Motor neuron (in vitro differentiated cells): ENCODE measurements at regions not wholly inside any gene's neighbourhood (a gene's known extent, or its start where the extent isn't known, plus 50 kb on each side); places are given as distances from the start of the nearest gene placed in this dataset.

Source experiments
- ATAC-seq, 8 experiments: fragments of 200-7000 bp; cut with Tn5 transposase; replicated peaks in 6 of 8; 2 replicates each; pipeline ENCODE4 v1.8.0; 2021; ENCODE audit warnings: mild to moderate bottlenecking in 8 of 8, moderate library complexity in 8 of 8
- H3K27ac ChIP-seq, 2 donors: fragments of 250-450 bp; sonication (Bioruptor Pico); 2 replicates each; pipeline ENCODE4 v1.9.0; 2021; ENCODE audit warnings: antibody characterized with exemption in 2 of 2, mild to moderate bottlenecking in 2 of 2, moderate library complexity in 1 of 2
- H3K4me1 ChIP-seq, 2 donors: fragments of 250-450 bp; sonication (Bioruptor Pico); replicated peaks in 1 of 2; 2 replicates each; pipeline ENCODE4 v1.6.1; 2021; ENCODE audit warnings: antibody characterized with exemption in 2 of 2, mild to moderate bottlenecking in 2 of 2, moderate library complexity in 1 of 2
- H3K4me3 ChIP-seq, 5 donors: fragments of 250-450 bp; sonication (Bioruptor Pico); 2 replicates each; pipeline ENCODE4 v1.9.0; 2021; ENCODE audit warnings: antibody characterized with exemption in 5 of 5, mild to moderate bottlenecking in 5 of 5, moderate library complexity in 4 of 5
- WGBS, 10 experiments: fragments of 450-650 bp; shearing (Covaris generic); methylation state at CpG; one replicate each; pipeline ENCODE4 v1.0.0; 2022; 5-methylcytosine and 5-hydroxymethylcytosine counted together
- in situ Hi-C, 9 experiments: fragments of 400-800 bp; cut with MboI; loops; one replicate each; pipeline ENCODE4 v1.15.0; 2021; ENCODE audit warnings: low sequenced_read_pairs in 9 of 9, low pct_unique_long_range_greater_than_20kb in 2 of 9; ENCODE audit not compliant: unreplicated experiment in 9 of 9

GRCh38 chr3:106700981-106701380 lies 676.3 kb upstream of the CCDC54 start:
- peaks cover 9 to 12% of the 10 kb centered on the region in 2 donors for H3K4me1 ChIP-seq
- H3K27ac ChIP-seq: no peak overlapping the region
- no peak overlapping the region for H3K4me3 ChIP-seq
- peak in 5 of 8 experiments; percentile 15 to 79 (median 54) for ATAC-seq
- in situ Hi-C loops: no loop called here
- WGBS, 10 experiments: 17 to 100% (median 60%) methylated on average over 1 of the region's 1 CpG; no CpG with 5 or more reads in 1 of the 10 experiments

GRCh38 chr3:106703524-106703923 lies 673.7 kb upstream of the CCDC54 start:
- in situ Hi-C loops: no loop called here

GRCh38 chr3:106707347-106707746 lies 669.9 kb upstream of the CCDC54 start:
- Histone ChIP-seq H3K4me3 (no peak overlapping the region), H3K27ac (no peak overlapping the region), H3K4me1 (no peaks in the 10 kb centered on the region)
- 78 to 100% (median 92%) methylated on average over 1 of the region's 1 CpG; no CpG with 5 or more reads in 3 of the 10 experiments for WGBS, 10 experiments
- no peak for ATAC-seq
- in situ Hi-C loops: no loop called here

More at GRCh38 chr3:106703524-106703923, 673.7 kb upstream of the CCDC54 start:
- no peak for ATAC-seq
- Histone ChIP-seq H3K4me3 (no peak overlapping the region), H3K4me1 (peaks cover 9 to 12% of the 10 kb centered on the region in 2 donors), H3K27ac (no peak overlapping the region)
- 50 to 100% (median 79%) methylated on average over 1 to 2 of the region's 2 CpGs; no CpG with 5 or more reads in 6 of the 10 experiments for WGBS, 10 experiments

GRCh38 chr3:106710596-106710995 lies 666.6 kb upstream of the CCDC54 start:
- Histone ChIP-seq H3K4me3 (no peak overlapping the region), H3K27ac (no peak overlapping the region), H3K4me1 (no peaks in the 10 kb centered on the region)
- ATAC-seq: no peak
- in situ Hi-C loops: no loop called here
- 75 to 100% (median 85%) methylated on average over 2 to 3 of the region's 3 CpGs for WGBS, 10 experiments

GRCh38 chr3:106711650-106712049 lies 665.6 kb upstream of the CCDC54 start:
- no peak for ATAC-seq
- Histone ChIP-seq H3K4me1 (no peaks in the 10 kb centered on the region), H3K4me3 (no peak overlapping the region), H3K27ac (no peak overlapping the region)
- 0 to 80% (median 56%) methylated on average over 1 of the region's 1 CpG; no CpG with 5 or more reads in 3 of the 10 experiments for WGBS, 10 experiments
- in situ Hi-C loops: no loop called here

- Histone ChIP-seq H3K27ac (no peak overlapping the region), H3K4me1 (peaks cover 0 to 9% of the 10 kb centered on the region in 2 donors), H3K4me3 (no peak overlapping the region)
- in situ Hi-C loops: no loop called here
- ATAC-seq: no peak
These were observed 662.8 kb upstream of the CCDC54 start for GRCh38 chr3:106714400-106714799.

GRCh38 chr3:106715286-106715685 lies 662.0 kb upstream of the CCDC54 start:
- Histone ChIP-seq H3K4me1 (peaks cover 0 to 13% of the 10 kb centered on the region in 2 donors), H3K4me3 (no peak overlapping the region), H3K27ac (no peak overlapping the region)
- in situ Hi-C loops: no loop called here
- 75 to 100% (median 97%) methylated on average over 1 to 3 of the region's 3 CpGs for WGBS, 10 experiments
- no peak for ATAC-seq

GRCh38 chr3:106717178-106717780 lies 660.0 kb upstream of the CCDC54 start:
- WGBS, 10 experiments: 40 to 100% (median 88%) methylated on average over 1 of the region's 1 CpG; no CpG with 5 or more reads in 6 of the 10 experiments
- peaks cover 0 to 13% of the 10 kb centered on the region in 2 donors for H3K4me1 ChIP-seq
- in situ Hi-C loops: no loop called here
- ATAC-seq: no peak
- no peak overlapping the region for H3K4me3 ChIP-seq
- H3K27ac ChIP-seq: no peak overlapping the region

GRCh38 chr3:106719077-106719476 lies 658.2 kb upstream of the CCDC54 start:
- ATAC-seq: peak in 4 of 8 experiments; percentile 52 to 71 (median 62)
- in situ Hi-C loops: no loop called here
- H3K4me1 ChIP-seq: peaks cover 0 to 13% of the 10 kb centered on the region in 2 donors

GRCh38 chr3:106719583-106719982 lies 657.7 kb upstream of the CCDC54 start:
- in situ Hi-C loops: no loop called here
- no peak overlapping the region for H3K27ac ChIP-seq
- no peak overlapping the region for H3K4me3 ChIP-seq
- 4 to 83% (median 52%) methylated on average over 1 to 2 of the region's 2 CpGs; no CpG with 5 or more reads in 2 of the 10 experiments for WGBS, 10 experiments
- H3K4me1 ChIP-seq: peaks cover 0 to 13% of the 10 kb centered on the region in 2 donors
- ATAC-seq: no peak

More at GRCh38 chr3:106719077-106719476, 658.2 kb upstream of the CCDC54 start:
- Histone ChIP-seq H3K27ac (no peak overlapping the region), H3K4me3 (no peak overlapping the region)

GRCh38 chr3:106720510-106720909 lies 656.7 kb upstream of the CCDC54 start:
- Histone ChIP-seq H3K27ac (no peak overlapping the region), H3K4me3 (no peak overlapping the region), H3K4me1 (peaks cover 1 to 17% of the 10 kb centered on the region in 2 donors)
- no peak for ATAC-seq
- in situ Hi-C loops: no loop called here
- WGBS, 10 experiments: 90 to 100% (median 94%) methylated on average over 1 to 5 of the region's 9 CpGs; no CpG with 5 or more reads in 4 of the 10 experiments

GRCh38 chr3:106725566-106725965 lies 651.7 kb upstream of the CCDC54 start:
- 14 to 92% (median 40%) methylated on average over 1 to 3 of the region's 3 CpGs; no CpG with 5 or more reads in 3 of the 10 experiments for WGBS, 10 experiments
- no peak overlapping the region for H3K27ac ChIP-seq
- peaks cover 4 to 10% of the 10 kb centered on the region in 2 donors for H3K4me1 ChIP-seq
- in situ Hi-C loops: no loop called here
- H3K4me3 ChIP-seq: no peak overlapping the region
- ATAC-seq: peak in 1 of 8 experiments; percentile 33

- no peak overlapping the region for H3K4me3 ChIP-seq
- H3K27ac ChIP-seq: no peak overlapping the region
- peak in 3 of 8 experiments; percentile 56 to 99 (median 98) for ATAC-seq
- WGBS, 10 experiments: 3 to 85% (median 53%) methylated on average over 1 to 5 of the region's 5 CpGs; no CpG with 5 or more reads in 1 of the 10 experiments
- H3K4me1 ChIP-seq: peaks cover 4 to 10% of the 10 kb centered on the region in 2 donors
- in situ Hi-C loops: no loop called here
These were observed 648.7 kb upstream of the CCDC54 start for GRCh38 chr3:106728315-106729098.
